B cell (primary cell): ENCODE measurements at regions not wholly inside any gene's neighbourhood (a gene's known extent, or its start where the extent isn't known, plus 50 kb on each side); places are given as distances from the start of the nearest gene placed in this dataset.

ENCODE experiments used
- EZH2 ChIP-seq: IDR thresholded peaks from 2 replicates; pipeline ENCODE4 v1.6.1; 2012; ENCODE audit warnings: borderline replicate concordance, low read depth, mild to moderate bottlenecking, moderate library complexity, low read length; ENCODE audit not compliant: insufficient read depth, poor library complexity, severe bottlenecking
- TF ChIP-seq, protein P1 (sequence below): fragments of 200-600 bp; IDR thresholded peaks from one replicate; pipeline ENCODE4 v1.8.0; 2022; ENCODE audit warnings: antibody characterized with exemption, mild to moderate bottlenecking

DNA sequence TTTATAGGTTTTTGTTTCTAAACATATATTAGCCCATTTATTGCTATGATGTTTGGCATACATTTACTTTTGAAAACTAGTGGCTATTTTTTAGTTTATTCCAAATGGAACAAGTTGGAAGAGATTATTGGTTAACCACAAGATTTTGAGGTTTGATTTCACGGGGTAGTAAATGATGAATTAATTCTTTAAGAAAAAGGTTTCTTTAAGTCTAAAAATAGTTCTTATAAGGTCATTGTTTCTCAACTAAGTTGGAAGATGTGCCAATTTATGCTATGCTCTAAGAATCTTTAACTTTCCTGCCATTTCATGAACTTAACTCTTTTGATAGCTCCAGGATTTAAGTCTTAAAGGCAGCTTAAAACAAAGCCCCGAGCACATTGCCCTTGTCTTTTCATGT, 183.8 kb downstream of the LMO4 start:
- TF ChIP-seq, protein P1, sequence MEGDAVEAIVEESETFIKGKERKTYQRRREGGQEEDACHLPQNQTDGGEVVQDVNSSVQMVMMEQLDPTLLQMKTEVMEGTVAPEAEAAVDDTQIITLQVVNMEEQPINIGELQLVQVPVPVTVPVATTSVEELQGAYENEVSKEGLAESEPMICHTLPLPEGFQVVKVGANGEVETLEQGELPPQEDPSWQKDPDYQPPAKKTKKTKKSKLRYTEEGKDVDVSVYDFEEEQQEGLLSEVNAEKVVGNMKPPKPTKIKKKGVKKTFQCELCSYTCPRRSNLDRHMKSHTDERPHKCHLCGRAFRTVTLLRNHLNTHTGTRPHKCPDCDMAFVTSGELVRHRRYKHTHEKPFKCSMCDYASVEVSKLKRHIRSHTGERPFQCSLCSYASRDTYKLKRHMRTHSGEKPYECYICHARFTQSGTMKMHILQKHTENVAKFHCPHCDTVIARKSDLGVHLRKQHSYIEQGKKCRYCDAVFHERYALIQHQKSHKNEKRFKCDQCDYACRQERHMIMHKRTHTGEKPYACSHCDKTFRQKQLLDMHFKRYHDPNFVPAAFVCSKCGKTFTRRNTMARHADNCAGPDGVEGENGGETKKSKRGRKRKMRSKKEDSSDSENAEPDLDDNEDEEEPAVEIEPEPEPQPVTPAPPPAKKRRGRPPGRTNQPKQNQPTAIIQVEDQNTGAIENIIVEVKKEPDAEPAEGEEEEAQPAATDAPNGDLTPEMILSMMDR = no peak
- TF ChIP-seq EZH2 = no peak
